ENCODE measurements at regions not wholly inside any gene's neighbourhood (a gene's known extent, or its start where the extent isn't known, plus 50 kb on each side); places are given as distances from the start of the nearest gene placed in this dataset.

GRCh38 chr6:14966906-14967711, 278.8 kb upstream of the JARID2 start:
- no peak overlapping the region for H3K27ac Mint-ChIP-seq (ENCODE audit: unreplicated experiment)
- H3K36me3 Mint-ChIP-seq (ENCODE audit: unreplicated experiment) = peaks cover 6% of the 10 kb centered on the region
- H3K4me3 Mint-ChIP-seq (ENCODE audit: unreplicated experiment) = no peak overlapping the region
- peaks cover 2% of the 10 kb centered on the region for H3K27me3 Mint-ChIP-seq (ENCODE audit: unreplicated experiment)
- DNase-seq = no peak
- no peak for TF ChIP-seq CTCF (IDR thresholded peaks at IDR 0.05; ENCODE audit: partially characterized antibody, unreplicated experiment)
- peaks cover 15% of the 10 kb centered on the region for H3K4me1 Mint-ChIP-seq (ENCODE audit: low read depth, unreplicated experiment)
- peaks cover 3% of the 10 kb centered on the region for H3K9me3 Mint-ChIP-seq (ENCODE audit: unreplicated experiment)

- peaks cover 4% of the 10 kb centered on the region for H3K27me3 Mint-ChIP-seq (ENCODE audit: unreplicated experiment)
- no peak for TF ChIP-seq CTCF (IDR thresholded peaks at IDR 0.05; ENCODE audit: partially characterized antibody, unreplicated experiment)
- no peak overlapping the region for H3K4me3 Mint-ChIP-seq (ENCODE audit: unreplicated experiment)
- peaks cover 6% of the 10 kb centered on the region for H3K36me3 Mint-ChIP-seq (ENCODE audit: unreplicated experiment)
- H3K4me1 Mint-ChIP-seq (ENCODE audit: low read depth, unreplicated experiment) = peaks cover 15% of the 10 kb centered on the region
- H3K9me3 Mint-ChIP-seq (ENCODE audit: unreplicated experiment) = peaks cover 3% of the 10 kb centered on the region
- no peak for DNase-seq
- no peak overlapping the region for H3K27ac Mint-ChIP-seq (ENCODE audit: unreplicated experiment)
Observed at GRCh38 chr6:14968056-14968637, 277.7 kb upstream of the JARID2 start.

- H3K27me3 Mint-ChIP-seq (ENCODE audit: unreplicated experiment) = peaks cover 4% of the 10 kb centered on the region
- no peak overlapping the region for H3K27ac Mint-ChIP-seq (ENCODE audit: unreplicated experiment)
- H3K4me3 Mint-ChIP-seq (ENCODE audit: unreplicated experiment) = no peak overlapping the region
- DNase-seq = no peak
- H3K36me3 Mint-ChIP-seq (ENCODE audit: unreplicated experiment) = peaks cover 6% of the 10 kb centered on the region
- TF ChIP-seq CTCF (IDR thresholded peaks at IDR 0.05; ENCODE audit: partially characterized antibody, unreplicated experiment) = no peak
- peaks cover 15% of the 10 kb centered on the region for H3K4me1 Mint-ChIP-seq (ENCODE audit: low read depth, unreplicated experiment)
- H3K9me3 Mint-ChIP-seq (ENCODE audit: unreplicated experiment) = peaks cover 3% of the 10 kb centered on the region
Observed at GRCh38 chr6:14969126-14969525, 276.7 kb upstream of the JARID2 start.

- no peak for DNase-seq
- Mint-ChIP-seq H3K9me3 (ENCODE audit: unreplicated experiment) (no peaks in the 10 kb centered on the region), H3K27ac (ENCODE audit: unreplicated experiment) (no peak overlapping the region), H3K36me3 (ENCODE audit: unreplicated experiment) (peaks cover 6% of the 10 kb centered on the region), H3K4me1 (ENCODE audit: low read depth, unreplicated experiment) (no peaks in the 10 kb centered on the region), H3K4me3 (ENCODE audit: unreplicated experiment) (no peak overlapping the region), H3K27me3 (ENCODE audit: unreplicated experiment) (peaks cover 1% of the 10 kb centered on the region)
- TF ChIP-seq CTCF (IDR thresholded peaks at IDR 0.05; ENCODE audit: partially characterized antibody, unreplicated experiment) = no peak
Observed at GRCh38 chr6:14972379-14973067, 273.3 kb upstream of the JARID2 start.

Measured in glutamatergic neuron (in vitro differentiated cells).